ENCODE measurements at regions not wholly inside any gene's neighbourhood (a gene's known extent, or its start where the extent isn't known, plus 50 kb on each side); places are given as distances from the start of the nearest gene placed in this dataset.

- no peak; the same call in 1 of the 2 replicates for TF ChIP-seq CTCF (IDR thresholded peaks at IDR 0.05)
Measured at GRCh38 chr4:42278709-42279324, 118.5 kb upstream of the SHISA3 start.

GRCh38 chr4:42280327-42281095, 116.8 kb upstream of the SHISA3 start:
- TF ChIP-seq CTCF (IDR thresholded peaks at IDR 0.05): peak; percentile 79

DNA sequence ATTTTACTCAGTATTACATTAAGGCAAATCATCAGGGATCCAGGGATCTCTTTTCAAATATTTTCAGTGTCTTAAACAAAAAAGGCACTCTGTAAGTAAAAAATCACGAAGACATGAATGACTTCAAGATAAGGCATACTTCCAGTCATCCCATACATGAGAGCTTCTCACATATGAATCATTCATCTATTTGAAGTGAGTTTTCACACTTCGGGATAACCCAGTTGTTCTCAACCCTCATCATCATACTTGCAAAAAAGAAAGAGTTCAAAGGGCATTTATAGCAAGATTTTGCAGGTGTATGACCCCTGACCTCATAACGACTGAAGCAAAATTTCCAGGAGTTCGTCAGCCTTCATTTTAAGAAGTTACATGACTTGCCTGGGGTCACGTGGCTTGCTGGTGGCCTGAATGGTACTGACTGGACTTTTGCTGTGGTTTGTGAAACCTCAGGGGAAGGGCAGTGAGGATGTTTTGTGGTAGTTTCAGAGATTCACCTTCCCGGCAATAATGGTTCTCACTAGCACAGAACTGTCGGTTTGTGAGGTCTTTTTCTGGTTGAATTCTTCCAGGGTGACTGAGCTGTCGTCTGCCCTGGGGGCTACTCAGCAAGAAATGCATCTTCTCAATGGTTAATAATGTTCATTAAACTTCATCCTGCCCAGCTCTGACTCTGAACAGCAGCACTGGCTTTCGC, 115.8 kb upstream of the SHISA3 start:
- no peak for TF ChIP-seq CTCF (IDR thresholded peaks at IDR 0.05)

DNA sequence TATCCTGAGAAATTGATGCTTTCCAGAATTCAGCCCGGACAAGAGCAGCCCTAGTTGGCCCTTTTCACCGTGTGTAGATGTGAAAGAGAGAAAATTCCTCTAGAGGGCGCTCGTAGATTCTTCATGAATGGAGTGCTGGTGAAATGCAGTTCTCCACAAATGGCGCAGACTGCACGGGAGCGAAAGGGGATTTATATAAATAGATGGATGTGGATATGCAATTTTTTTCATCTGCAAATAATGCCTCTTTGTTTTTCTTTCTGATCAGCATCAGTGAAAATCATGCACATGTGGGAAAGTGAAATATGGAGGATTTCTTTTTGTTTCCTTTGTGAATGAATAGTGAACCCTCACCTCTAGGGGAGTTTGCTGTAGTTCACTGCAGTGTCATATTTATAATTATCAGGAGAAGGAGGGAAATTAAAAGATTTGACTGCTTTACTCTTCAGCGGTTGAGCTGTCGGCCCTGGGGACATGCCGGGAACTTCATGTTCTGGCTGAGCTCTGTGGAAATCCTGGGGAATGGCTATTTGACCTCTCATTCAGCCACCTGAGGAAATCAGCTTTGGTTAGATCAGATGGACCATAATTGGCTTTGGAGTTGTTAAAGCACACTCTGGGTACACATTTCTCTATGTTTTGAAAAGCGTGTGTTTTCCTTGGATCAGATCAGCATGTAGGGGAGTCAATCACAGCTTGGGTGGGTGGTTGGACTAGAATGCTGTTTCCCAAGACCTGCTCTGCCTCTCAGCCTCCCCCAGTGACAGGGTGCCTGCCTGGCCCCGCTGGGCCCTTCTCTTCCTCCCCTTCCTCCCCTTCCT, 115.0 kb upstream of the SHISA3 start:
- peak; percentile 81 for TF ChIP-seq CTCF (IDR thresholded peaks at IDR 0.05)

- TF ChIP-seq CTCF (IDR thresholded peaks at IDR 0.05): no peak
Measured at GRCh38 chr4:42284030-42284429, 113.3 kb upstream of the SHISA3 start.

DNA sequence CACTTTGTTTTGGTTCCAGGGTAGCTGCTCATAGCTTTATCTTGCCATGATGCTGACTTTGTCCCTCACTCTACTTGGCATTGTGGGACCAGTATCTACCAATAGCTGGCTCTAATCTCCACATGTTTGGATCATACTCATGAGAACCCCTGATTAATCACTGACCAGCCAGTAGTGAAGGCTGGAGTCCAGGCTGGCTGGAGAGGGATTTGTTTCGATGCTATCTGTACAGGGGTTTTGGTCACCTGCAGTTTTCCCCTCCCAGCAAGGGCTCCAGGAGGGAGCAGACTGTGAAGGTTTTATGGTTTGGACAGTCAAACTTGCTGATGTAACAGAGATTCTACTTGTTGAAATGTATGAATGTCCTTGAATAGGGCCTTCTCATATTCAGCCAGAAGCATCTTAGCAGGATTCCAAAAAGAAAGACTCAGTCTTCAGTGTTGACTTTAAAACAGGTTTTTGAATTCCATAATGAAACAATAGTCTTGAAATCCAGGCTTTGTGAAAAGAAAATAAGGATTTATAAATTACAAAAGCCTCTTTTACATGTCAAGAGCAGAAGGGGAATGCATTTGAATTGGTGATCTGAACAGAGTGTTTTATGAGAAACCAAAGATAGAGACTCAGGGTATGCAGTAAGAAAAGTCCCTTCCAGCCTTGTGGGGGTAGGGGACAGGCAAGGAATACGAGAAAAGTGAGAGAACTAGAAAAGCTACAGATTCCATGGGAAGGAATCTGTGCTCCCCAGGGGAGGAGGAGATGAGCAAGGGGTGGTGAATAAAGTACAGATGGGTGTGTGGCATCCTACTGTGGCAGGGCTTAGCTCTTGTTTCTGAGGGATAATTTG, 103.1 kb upstream of the SHISA3 start:
- TF ChIP-seq CTCF (IDR thresholded peaks at IDR 0.05): no peak
